Glutamatergic neuron (in vitro differentiated cells): ENCODE measurements at regions not wholly inside any gene's neighbourhood (a gene's known extent, or its start where the extent isn't known, plus 50 kb on each side); places are given as distances from the start of the nearest gene placed in this dataset.
"Not testable (repeated sequence)": the region's sequence is repeated elsewhere in the genome, so short reads cannot be mapped to it uniquely, and the experiment has no call there.

ENCODE experiments used
- DNase-seq: peaks from one replicate; pipeline ENCODE4 v3.0.0; 2022
- H3K27ac Mint-ChIP-seq: one replicate; pipeline ENCODE4 v1.8.0; 2020; ENCODE audit warnings: mild to moderate bottlenecking, mixed read lengths, inconsistent platforms; ENCODE audit not compliant: unreplicated experiment
- H3K27me3 Mint-ChIP-seq: one replicate; pipeline ENCODE4 v1.8.0; 2020; ENCODE audit warnings: mild to moderate bottlenecking, moderate library complexity, mixed read lengths, inconsistent platforms; ENCODE audit not compliant: unreplicated experiment
- H3K36me3 Mint-ChIP-seq: one replicate; pipeline ENCODE4 v1.8.0; 2020; ENCODE audit warnings: mild to moderate bottlenecking, mixed read lengths, inconsistent platforms; ENCODE audit not compliant: unreplicated experiment
- H3K4me1 Mint-ChIP-seq: one replicate; pipeline ENCODE4 v1.8.0; 2020; ENCODE audit warnings: mild to moderate bottlenecking, low read depth, mixed read lengths, inconsistent platforms; ENCODE audit not compliant: unreplicated experiment
- H3K4me3 Mint-ChIP-seq: one replicate; pipeline ENCODE4 v1.8.0; 2020; ENCODE audit warnings: mild to moderate bottlenecking, mixed read lengths, inconsistent platforms; ENCODE audit not compliant: unreplicated experiment
- H3K9me3 Mint-ChIP-seq: one replicate; pipeline ENCODE4 v1.8.0; 2020; ENCODE audit warnings: mild to moderate bottlenecking, moderate library complexity, mixed read lengths, inconsistent platforms; ENCODE audit not compliant: unreplicated experiment
- CTCF ChIP-seq: fragments of 200-600 bp; sonication (generic); IDR thresholded peaks from one replicate; pipeline ENCODE4 v1.5.0; 2021; ENCODE audit not compliant: partially characterized antibody, unreplicated experiment

- DNase-seq: no peak
- peaks cover 13% of the 10 kb centered on the region for H3K4me1 Mint-ChIP-seq
- no peaks in the 10 kb centered on the region for H3K36me3 Mint-ChIP-seq
- H3K27me3 Mint-ChIP-seq: no peaks in the 10 kb centered on the region
- no peaks in the 10 kb centered on the region for H3K9me3 Mint-ChIP-seq
- no peak for TF ChIP-seq CTCF
- no peak overlapping the region for H3K27ac Mint-ChIP-seq
- no peak overlapping the region for H3K4me3 Mint-ChIP-seq
These were observed 2163.5 kb upstream of the WWC1 start for GRCh38 chr5:166127766-166128570.

GRCh38 chr5:166145107-166145506 is 2146.3 kb upstream of the WWC1 start:
- H3K27ac Mint-ChIP-seq, H3K36me3 Mint-ChIP-seq, H3K27me3 Mint-ChIP-seq, H3K9me3 Mint-ChIP-seq, H3K4me3 Mint-ChIP-seq, DNase-seq, H3K4me1 Mint-ChIP-seq: not testable (repeated sequence)

GRCh38 chr5:166163996-166164610 is 2127.3 kb upstream of the WWC1 start:
- peaks cover 2% of the 10 kb centered on the region for H3K27me3 Mint-ChIP-seq
- H3K27ac Mint-ChIP-seq: no peak overlapping the region
- peaks cover 15% of the 10 kb centered on the region for H3K4me1 Mint-ChIP-seq
- H3K36me3 Mint-ChIP-seq: no peaks in the 10 kb centered on the region
- DNase-seq: no peak
- H3K4me3 Mint-ChIP-seq: no peak overlapping the region
- no peak for TF ChIP-seq CTCF
- H3K9me3 Mint-ChIP-seq: no peaks in the 10 kb centered on the region

- H3K4me1 Mint-ChIP-seq: peaks cover 8% of the 10 kb centered on the region
- H3K4me3 Mint-ChIP-seq: no peak overlapping the region
- H3K27ac Mint-ChIP-seq: no peak overlapping the region
- no peaks in the 10 kb centered on the region for H3K36me3 Mint-ChIP-seq
- H3K9me3 Mint-ChIP-seq: no peaks in the 10 kb centered on the region
- TF ChIP-seq CTCF: no peak
- DNase-seq: no peak
- no peaks in the 10 kb centered on the region for H3K27me3 Mint-ChIP-seq
These were observed 2125.8 kb upstream of the WWC1 start for GRCh38 chr5:166165596-166165995.

- no peak for DNase-seq
- Mint-ChIP-seq H3K4me3 (no peak overlapping the region), H3K36me3 (no peaks in the 10 kb centered on the region), H3K27ac (no peak overlapping the region), H3K4me1 (peaks cover 10% of the 10 kb centered on the region), H3K9me3 (no peaks in the 10 kb centered on the region), H3K27me3 (no peaks in the 10 kb centered on the region)
- TF ChIP-seq CTCF: no peak
These were observed 2125.4 kb upstream of the WWC1 start for GRCh38 chr5:166166071-166166470.
